ENCODE measurements at regions not wholly inside any gene's neighbourhood (a gene's known extent, or its start where the extent isn't known, plus 50 kb on each side); places are given as distances from the start of the nearest gene placed in this dataset.
"Not testable (repeated sequence)": the region's sequence is repeated elsewhere in the genome, so short reads cannot be mapped to it uniquely, and the experiment has no call there.

DNA sequence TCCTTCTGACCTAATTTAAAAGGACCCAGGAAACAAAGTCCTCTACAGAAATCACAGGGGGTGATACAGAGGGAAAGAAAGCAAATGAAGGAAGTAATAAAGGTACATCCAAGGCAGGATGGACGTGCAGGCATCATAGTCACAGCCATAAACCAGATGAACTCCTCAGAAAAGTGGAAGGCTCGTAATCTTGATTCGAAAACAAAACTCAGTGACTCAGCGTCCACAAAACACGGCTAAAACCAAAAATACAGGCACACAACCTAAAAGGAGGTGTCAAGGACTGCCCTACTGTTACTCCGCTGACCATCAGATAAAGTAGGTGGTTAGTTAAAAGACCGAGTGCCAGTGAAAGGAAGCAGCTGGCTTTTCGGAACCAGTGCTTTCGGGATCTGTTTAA, 81.5 kb downstream of the TRIM69 start:
- DNase-seq = not testable (repeated sequence)

DNA sequence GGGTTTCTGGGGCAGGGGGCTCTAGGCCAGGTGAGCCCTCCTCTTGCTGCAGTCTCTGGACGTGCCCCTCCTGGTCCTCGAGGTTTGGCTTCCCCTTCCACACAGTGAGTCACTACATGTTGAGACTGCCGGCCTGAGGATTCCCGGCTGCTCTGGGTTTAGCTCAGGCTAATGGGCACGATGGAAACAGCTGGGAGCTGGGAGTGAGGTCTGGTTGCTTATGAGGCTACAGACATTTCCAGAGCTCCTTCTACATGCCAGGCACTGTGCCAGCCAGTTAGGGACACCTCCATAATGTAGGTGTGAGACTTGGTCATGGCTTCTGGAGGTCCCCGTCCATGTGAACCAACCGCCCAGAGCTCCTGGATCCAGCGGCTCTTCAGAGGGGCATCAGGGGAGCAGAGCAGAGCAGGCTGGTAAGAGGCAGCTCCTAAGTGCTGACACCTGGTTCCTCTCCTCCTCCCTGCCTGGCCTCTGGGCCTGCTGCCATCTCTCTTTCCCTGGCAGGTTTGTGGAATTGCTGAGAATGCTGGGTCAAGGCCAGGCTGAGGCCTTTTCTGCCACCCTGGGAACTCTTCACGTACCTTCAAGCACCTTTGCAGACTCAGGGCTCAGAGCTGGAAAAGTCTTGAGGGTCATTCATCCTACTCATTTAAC, 83.1 kb downstream of the TRIM69 start:
- DNase-seq = not testable (repeated sequence)

DNA sequence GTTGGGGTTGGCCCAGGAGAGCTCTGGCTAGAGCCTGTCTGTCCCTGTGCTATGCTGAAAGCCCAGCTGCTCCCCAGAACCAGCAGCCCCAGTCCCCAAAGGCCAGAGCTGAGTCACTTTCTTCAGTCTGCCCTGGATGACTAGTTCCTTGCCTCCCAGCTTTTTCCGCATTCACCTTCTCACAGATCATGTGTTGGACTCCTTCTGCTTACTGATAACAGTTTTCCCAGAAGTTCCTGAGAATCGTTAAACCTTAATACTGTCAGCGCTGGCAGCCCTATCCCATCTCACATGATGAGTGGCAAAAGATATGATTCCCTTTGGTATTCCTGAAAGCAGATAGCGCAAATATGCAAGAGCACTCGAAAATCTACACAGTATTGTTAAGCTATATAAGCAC, 84.2 kb downstream of the TRIM69 start:
- not testable (repeated sequence) for DNase-seq

DNA sequence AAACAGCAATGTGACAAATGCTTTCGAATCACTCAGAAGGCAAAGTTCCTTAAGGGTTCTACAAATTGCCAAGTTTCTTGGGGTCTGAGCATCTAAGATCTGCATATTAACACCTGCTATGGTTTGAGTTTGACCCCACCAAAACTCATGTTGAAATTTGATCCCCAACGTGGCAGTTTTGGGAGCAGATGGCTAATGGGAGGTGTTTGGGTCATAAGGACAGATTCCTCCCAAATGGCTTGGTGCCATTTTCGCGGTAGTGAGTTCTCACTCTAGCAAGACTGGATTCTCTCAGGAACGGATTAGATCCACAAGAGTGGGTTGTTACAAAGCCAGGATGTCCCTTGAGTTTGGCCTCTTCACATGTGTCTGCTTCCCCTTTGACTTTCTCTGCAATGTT, 84.6 kb downstream of the TRIM69 start:
- not testable (repeated sequence) for DNase-seq

DNA sequence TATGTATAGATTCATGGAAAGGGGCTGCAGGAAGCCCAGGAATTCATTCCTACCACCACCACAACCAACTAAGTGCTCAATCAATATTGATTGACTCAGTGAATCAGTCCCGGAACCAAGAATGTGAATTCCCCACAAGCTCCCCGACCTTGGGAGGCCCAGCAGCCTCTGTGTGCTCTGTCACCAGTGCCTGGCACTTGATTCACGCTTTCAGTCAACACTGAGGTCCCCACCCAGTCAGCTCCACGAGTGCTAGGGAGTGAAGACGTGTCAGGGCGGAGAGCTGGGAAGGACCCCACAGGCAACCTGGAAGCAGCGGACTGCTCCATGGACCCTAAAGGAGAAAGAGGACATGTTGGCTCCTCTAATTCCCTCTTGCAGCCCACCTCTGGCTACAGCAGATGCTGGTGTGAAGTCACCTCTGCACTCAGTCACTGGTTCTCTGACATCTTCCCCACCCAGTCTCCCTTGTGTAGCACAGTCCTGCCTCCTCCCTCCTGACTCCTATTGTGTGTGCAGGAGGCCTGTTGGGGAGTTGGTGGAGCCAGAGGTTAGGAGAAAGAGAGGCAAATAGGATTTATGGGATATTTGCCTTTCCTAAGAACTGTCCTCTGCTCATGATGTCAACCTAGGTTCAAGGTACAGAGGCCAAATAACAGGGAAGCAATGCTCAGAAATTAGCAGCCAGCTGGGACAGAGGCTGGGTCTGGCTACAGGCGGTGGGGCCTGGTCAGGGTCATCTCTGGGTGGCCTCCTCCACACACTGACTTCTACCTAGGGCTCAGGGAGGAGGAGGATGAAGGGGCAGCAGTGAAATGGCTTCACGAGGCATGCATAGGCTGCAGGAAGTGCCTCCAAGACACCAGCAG, 88.2 kb downstream of the TRIM69 start:
- DNase-seq = not testable (repeated sequence)

DNA sequence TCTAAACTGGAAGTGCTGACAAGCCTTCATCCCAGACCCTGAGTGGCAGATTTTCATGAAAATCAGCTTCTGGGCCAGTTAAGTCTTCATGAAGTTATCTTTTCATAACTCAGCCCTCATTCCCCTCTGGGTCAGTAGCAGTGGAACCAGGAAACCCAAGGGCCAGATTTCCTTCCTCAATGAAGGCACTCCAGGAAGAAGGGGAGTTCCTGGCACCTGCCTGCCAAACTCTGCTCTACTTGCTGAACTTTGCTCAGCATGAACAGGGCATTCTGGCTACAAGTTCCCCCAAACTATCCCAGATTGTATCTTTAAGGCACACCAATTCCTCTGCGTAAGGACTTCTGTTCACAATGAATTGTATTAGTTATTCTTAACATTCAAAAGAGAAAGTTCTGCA, 90.3 kb downstream of the TRIM69 start:
- DNase-seq = not testable (repeated sequence)

DNA sequence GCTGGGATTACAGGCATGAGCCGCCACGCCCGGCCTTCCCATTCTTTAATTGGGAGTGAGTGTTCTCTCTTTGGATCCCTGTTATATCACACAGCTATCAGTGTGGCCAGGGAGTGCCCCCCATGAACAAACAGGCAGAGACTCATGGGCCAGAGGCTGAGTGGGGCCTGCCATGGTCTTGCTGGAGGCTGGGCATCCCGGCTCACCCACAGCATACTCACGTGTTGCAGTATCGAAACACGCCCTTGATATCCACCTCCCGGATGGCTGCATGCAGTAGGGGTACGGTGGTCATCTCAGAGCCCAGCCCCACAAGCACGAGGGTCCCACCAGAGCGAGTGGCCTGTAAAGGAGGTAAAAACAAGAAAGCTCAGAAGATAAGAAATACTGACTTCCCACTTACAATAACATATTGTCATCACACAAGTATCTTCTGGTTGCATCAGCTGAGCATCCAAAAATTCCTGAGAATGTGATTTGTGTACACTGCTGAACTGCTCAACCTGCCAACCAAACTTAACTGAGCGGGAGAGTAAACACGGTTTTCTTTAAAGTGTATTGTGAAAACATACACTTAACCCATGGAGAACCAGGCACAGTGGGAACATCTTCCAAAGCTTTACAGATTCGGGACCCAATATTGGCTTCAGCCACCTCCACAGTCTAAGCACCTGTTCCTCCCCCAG, 92.0 kb downstream of the TRIM69 start:
- DNase-seq = not testable (repeated sequence)

DNA sequence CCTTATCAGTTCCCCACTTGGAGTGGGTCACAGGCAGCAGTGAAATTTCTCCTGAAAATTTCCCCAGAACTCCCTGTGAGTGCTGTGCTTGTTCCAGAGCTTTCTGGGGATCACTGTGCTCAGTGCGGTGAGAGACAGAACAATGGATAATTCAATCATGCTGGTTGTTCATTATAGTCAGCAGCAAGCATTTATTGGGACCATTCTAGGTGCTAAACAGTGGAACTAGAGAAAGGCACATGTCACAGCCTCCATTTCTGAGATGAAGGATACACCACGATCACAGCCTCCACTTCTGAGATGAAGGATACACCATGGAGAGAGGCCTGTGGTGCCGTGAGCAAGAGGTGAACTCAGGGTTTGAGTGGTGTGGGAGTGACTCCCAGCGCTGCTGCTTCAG, 92.8 kb downstream of the TRIM69 start:
- DNase-seq = not testable (repeated sequence)

DNA sequence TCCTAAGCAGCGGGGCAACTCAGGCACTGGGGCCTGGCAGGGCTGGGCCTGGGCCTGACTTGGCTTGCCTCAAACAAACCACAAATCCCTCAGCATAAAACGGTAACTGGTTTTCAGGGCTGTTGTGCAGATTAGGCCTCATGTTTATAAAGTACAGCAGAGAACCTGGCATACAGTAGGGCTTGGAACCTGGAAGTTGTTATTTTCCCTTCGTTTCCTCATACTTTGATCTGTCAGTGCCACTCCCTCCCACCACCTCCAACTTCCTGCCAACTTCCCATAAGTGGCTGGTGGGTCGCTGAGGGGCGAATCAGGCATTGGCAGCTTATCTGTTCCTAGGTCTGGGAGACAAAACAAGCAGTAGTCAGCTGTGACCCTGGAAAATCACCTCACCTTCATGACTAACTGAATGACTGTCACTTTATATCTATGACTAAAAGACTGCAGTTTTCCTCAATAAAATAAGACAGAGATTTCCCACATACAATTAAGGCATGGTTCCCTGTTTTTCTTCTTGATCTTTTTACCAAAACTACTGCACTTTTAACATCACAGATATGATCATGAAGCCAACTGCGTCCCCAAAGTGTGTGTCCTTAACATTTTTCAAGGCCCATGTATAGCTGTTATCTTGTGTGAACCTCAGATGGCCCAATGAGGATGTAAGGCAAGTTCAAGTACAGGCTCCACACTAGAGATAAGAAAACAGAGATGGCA, 94.5 kb downstream of the TRIM69 start:
- DNase-seq = not testable (repeated sequence)

DNA sequence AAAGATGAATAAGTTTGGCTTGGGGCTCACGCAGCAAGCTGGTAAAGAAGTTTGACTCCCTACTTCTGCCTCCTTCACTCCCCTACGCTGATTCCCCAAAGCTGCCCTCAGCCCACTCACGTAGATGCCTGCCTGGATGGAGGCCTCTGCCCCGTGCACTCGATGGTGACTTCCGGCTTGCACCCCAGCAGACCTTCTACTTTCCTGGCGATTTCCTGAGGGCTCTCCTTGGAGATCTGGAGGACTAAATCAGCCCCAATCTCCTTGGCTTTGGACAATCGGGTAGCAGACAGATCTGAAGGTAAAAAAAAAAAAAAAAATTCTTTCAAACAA, 95.0 kb downstream of the TRIM69 start:
- DNase-seq = not testable (repeated sequence)

DNA sequence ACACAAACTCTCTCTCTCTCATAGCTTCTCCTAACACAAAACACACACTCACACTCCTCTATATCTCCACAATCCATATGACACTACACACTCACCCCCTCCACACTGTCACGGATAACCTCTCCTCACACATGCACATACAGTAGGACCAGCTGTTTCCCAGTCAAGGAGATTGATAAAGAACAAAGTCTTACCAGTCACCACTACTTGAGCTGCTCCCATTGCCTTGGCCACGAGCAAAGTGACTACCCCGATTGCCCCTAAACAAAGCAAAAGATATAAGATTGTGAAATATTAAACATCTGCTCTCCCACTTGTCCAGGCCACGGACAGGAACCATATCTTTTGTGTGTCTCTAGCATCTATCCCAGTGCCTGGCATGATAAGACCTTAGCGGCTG, 95.8 kb downstream of the TRIM69 start:
- not testable (repeated sequence) for DNase-seq

DNA sequence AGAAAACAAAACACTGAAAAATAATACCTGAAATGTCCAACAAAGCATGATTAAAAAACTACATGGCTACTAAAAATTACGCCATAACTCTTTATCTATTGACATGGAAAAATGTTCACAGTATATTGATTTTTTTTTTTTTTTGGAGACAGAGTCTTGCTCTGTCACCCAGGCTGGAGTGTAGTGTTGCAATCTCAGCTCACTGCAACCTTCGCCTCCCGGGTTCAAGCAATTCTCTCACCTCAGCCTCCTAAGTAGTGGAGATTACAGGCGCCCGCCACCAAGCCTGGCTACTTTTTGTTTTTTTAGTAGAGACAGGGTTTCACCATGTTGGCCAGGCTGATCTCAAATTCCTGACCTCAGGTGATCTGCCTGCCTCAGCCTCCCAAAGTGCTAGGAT, 96.8 kb downstream of the TRIM69 start:
- not testable (repeated sequence) for DNase-seq

DNA sequence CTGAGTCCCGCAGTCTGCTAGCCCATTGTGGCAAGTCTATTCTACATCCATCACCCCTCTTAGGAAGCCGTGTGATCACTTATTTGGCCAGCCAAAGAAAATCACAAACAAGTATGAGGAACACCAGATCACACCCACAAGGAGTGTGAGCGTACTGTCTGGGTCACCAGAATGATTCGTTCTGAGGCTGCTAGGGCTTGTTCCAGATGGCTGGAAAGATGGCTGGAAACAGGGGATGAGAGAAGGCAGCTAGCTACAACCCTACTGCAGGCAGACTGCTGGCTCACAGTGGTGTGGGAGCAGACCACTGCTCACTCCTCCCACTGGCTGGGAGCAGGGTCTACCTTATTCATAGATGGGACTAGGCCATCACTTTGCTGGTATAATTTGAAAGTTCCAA, 97.4 kb downstream of the TRIM69 start:
- not testable (repeated sequence) for DNase-seq

DNA sequence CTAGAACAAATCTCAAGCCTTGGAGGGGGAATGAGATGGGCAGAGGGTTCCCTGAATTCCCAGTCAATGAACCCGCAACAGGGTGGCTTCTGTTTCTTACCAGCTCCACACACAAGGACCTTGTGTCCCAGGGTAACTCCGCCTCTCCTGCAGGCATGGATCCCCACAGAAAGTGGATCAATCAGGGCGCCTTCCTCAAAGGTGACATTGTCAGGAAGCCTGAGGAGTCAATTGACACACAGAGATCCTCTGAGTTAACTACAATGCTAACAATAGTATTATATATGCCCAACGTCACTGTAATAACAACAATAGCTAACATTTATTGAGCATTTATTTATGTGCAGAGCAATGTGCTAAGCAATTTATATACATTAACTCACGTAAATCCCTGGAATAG, 98.8 kb downstream of the TRIM69 start:
- not testable (repeated sequence) for DNase-seq

DNA sequence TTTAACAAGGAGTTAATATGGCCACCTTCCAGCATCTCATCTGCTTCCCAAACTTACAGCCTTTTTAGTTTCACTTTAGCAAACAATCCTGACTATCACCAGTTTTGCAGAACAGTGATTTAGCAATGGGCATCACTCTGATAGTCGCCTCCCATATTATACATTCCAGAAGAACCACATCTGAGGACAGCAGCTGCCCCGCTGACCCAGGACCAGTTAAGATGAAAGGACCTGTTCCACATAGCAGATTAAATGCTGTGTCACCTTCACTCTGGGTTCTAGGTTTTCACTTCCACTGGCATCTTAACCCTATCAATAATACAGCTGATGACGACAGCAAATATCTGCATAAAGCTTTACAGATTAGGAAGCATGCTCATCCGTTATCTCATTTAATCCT, 99.8 kb downstream of the TRIM69 start:
- DNase-seq = no peak

DNA sequence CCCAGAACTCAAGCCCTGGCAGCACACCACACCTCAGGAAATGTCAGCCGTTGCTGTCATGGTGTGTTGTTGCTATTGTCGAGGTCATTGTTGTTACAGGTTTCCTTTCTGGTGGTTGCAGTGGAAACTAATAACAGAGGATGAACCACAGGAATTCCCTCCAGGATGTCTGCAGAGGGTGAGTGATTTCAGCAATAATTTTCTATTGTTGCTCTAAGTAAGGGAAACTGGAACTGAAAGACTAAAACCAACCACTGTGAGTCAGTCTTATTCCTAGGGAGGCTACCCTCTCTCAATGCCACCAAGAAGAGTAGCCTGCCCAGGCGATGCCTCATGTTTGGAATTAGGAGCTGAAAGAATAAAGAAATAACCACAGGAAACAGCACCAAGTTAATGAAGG, 102.6 kb downstream of the TRIM69 start:
- peak; percentile 2 for DNase-seq

DNA sequence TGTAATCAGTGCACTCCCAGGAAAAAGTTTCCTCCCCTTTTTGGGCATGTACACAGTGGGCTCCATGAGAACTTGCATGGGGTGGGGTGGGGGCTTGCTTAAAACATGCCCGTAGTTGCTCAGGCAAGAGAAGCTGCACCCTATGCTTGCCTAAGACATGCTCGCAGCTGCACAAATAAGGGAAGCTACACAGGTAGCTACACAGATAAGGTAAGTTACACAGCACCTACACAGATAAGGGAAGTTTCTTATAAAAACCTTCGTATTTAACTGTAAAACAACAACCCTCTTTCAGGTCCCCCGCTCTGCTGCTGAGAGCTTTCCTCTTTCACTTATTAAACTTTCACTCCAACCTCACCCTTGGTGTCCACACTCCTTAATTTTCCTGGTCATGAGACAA, 105.4 kb downstream of the TRIM69 start:
- not testable (repeated sequence) for DNase-seq

DNA sequence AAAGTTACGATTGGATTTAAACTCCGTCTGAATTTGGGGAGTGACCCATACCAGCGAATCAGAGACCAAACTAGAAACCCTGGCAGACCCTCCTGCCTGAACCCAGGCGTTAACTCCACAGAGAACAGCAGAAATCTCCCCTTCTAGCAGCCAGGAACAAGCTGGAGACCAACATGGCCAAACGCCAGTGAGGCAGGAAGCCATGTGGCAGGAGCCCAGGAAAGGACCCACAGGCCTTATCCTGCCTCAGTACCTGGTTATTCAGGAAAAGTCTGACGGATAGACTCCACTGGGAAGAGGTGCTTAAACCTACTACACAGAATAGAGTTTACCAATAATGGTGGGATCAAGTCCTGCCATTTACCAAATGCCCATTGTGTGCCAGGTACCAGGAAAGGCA, 106.6 kb downstream of the TRIM69 start:
- DNase-seq = not testable (repeated sequence)

DNA sequence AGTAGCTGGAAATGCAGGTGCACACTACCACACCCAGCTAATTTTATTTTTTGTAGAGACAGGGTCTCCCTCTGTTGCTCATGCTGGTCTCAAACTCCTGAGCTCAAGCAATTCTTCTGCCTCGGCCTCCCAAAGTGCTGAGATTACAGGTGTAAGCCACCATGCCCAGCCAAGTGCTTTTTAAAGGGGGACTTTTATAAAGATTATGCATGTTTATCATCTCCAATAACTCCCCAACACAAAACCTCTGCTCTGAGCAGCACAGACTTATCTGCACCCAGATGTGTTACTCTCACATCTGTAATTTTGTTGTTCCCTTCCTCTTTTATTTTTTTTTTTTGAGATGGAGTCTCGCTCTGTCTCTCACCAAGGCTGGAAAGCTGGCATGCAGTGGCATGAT, 108.6 kb downstream of the TRIM69 start:
- DNase-seq = not testable (repeated sequence)

DNA sequence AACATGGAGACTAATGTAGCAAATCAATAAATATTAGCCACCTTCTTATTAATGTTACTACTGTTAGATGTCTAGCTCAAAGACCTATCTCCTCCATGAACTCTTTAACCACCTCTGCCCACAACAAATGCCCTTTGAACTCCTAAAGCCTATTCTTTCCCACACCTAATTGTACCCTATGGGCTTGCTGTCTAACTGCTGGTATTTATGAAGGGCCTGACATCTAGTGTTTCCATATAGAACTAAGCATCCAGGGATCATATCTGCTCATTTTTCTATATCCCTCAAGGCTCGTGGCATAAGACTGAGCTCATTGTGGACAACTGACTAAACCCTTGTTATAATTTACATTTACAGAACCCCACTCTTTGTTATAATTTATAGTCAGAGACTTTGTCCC, 109.8 kb downstream of the TRIM69 start:
- DNase-seq = not testable (repeated sequence)

DNA sequence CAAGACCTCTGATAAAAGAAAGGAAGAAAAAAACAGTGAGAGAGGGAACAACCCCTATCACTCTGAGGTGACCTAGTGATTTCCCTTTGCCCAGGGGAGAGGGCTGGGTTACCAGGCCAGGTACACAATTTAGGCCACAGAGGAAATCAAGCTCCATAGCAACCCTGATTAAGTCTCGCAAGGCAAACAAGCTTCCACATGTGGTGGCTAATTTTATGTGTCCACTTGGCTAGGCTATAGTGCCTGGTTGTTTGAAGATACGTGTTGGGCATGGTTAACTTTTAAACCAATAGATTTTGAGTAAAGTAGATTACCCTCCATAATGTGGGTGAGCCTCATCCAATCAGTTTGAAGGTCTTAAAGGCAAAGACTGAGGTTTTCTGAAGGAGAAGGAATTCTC, 108.9 kb upstream of the TERB2 start:
- not testable (repeated sequence) for DNase-seq

DNA sequence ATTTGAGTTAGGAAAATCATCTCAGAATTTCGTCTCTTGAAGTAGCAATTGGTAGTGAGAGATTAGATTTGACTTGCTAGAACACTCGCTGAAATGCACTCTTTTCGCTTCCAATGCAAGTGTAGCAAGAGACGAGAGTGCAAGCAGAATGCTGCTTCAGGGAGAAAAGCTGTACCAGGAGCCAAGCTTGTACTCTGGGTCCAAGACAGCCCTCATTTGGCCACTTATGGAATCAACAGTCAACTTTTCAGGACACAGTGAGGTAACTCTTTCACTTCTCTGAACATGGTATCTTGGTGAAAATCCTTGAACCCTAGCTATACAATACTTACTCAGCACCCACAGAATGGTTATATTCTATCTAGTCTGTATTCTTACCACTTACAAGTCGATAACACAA, 107.6 kb upstream of the TERB2 start:
- not testable (repeated sequence) for DNase-seq

All from fibroblast of skin of right quadriceps (primary cell).